CD14-positive monocyte (primary cell): ENCODE measurements at regions not wholly inside any gene's neighbourhood (a gene's known extent, or its start where the extent isn't known, plus 50 kb on each side); places are given as distances from the start of the nearest gene placed in this dataset.

Experiments
- DNase-seq, 3 donors: peaks; one replicate each; pipeline ENCODE4 v3.0.0-alpha.2; 2011 to 2022
- H2AFZ ChIP-seq: 2 replicates; pipeline ENCODE4 v1.6.0; 2012; ENCODE audit warnings: mild to moderate bottlenecking, low read depth, low read length, inconsistent platforms; ENCODE audit not compliant: insufficient read depth, poor library complexity, severe bottlenecking
- H3K27ac ChIP-seq, 2 donors: 1 replicate in 1 of 2; 2 replicates in 1 of 2; pipeline ENCODE4 v1.5.1; 2012 to 2013; ENCODE audit warnings: low read length in 2 of 2, control low read depth in 1 of 2, inconsistent platforms in 1 of 2, low read depth in 1 of 2, mild to moderate bottlenecking in 1 of 2
- H3K27me3 ChIP-seq, 2 donors: one replicate each; pipeline versions ENCODE4 v1.6.0 to v1.6.1; 2011 to 2013; ENCODE audit warnings: low read length in 2 of 2; ENCODE audit not compliant: control insufficient read depth in 2 of 2, insufficient read depth in 2 of 2
- H3K36me3 ChIP-seq, 2 donors: replicated peaks in 1 of 2; 1 replicate in 1 of 2; 2 replicates in 1 of 2; pipeline versions ENCODE4 v1.5.1 to v1.6.1; 2012 to 2013; ENCODE audit warnings: low read length in 2 of 2, control low read depth in 1 of 2, inconsistent platforms in 1 of 2, mild to moderate bottlenecking in 1 of 2; ENCODE audit not compliant: insufficient read depth in 2 of 2, control insufficient read depth in 1 of 2
- H3K4me1 ChIP-seq, 2 donors: 1 replicate in 1 of 2; 2 replicates in 1 of 2; pipeline versions ENCODE4 v1.5.1 to v1.6.1; 2012 to 2013; ENCODE audit warnings: low read length in 2 of 2, control low read depth in 1 of 2, inconsistent platforms in 1 of 2, mild to moderate bottlenecking in 1 of 2, moderate library complexity in 1 of 2; ENCODE audit not compliant: insufficient read depth in 2 of 2, control insufficient read depth in 1 of 2
- H3K4me2 ChIP-seq: replicated peaks from 2 replicates; pipeline ENCODE3; 2012; ENCODE audit warnings: low read length, moderate library complexity, mild to moderate bottlenecking; ENCODE audit not compliant: poor library complexity, severe bottlenecking; ENCODE audit errors: extremely low read depth
- H3K4me3 ChIP-seq, 3 experiments: fragments of 200-600 bp in 1 of 3; sonication (generic) in 1 of 3; replicated peaks in 1 of 3; 1 replicate in 2 of 3; 2 replicates in 1 of 3; pipeline ENCODE4 v1.5.1; 2011 to 2013; ENCODE audit warnings: low read length in 3 of 3, mild to moderate bottlenecking in 3 of 3, control low read depth in 2 of 3, low read depth in 2 of 3, inconsistent platforms in 1 of 3, moderate library complexity in 1 of 3
- H3K79me2 ChIP-seq: 2 replicates; pipeline ENCODE4 v1.6.0; 2012; ENCODE audit warnings: mild to moderate bottlenecking, control low read depth, inconsistent platforms, low read length, moderate library complexity; ENCODE audit not compliant: insufficient read depth
- H3K9ac ChIP-seq: 2 replicates; pipeline ENCODE4 v1.6.0; 2017; ENCODE audit warnings: low read length, mild to moderate bottlenecking; ENCODE audit not compliant: insufficient read depth, poor library complexity, severe bottlenecking
- H3K9me3 ChIP-seq, 2 donors: replicated peaks in 1 of 2; 1 replicate in 1 of 2; 2 replicates in 1 of 2; pipeline versions ENCODE4 v1.5.1 to v1.6.1; 2012 to 2013; ENCODE audit warnings: low read length in 2 of 2, control low read depth in 1 of 2; ENCODE audit not compliant: control insufficient read depth in 1 of 2, insufficient read depth in 1 of 2
- H4K20me1 ChIP-seq: 2 replicates; pipeline ENCODE4 v1.6.0; 2012; ENCODE audit warnings: mild to moderate bottlenecking, low read length, control low read depth, moderate library complexity; ENCODE audit not compliant: insufficient read depth
- H3K27ac Mint-ChIP-seq, 7 donors: one replicate each; pipeline ENCODE4 v1.8.0; 2020; ENCODE audit warnings: mild to moderate bottlenecking in 7 of 7, mixed read lengths in 7 of 7, moderate library complexity in 6 of 7, inconsistent platforms in 2 of 7
- H3K27me3 Mint-ChIP-seq, 3 donors: one replicate each; pipeline ENCODE4 v1.8.0; 2021 to 2022; ENCODE audit warnings: low read depth in 3 of 3, mild to moderate bottlenecking in 3 of 3, mixed read lengths in 3 of 3, moderate library complexity in 3 of 3, inconsistent platforms in 1 of 3
- H3K36me3 Mint-ChIP-seq, 2 donors: one replicate each; pipeline ENCODE4 v1.8.0; 2020; ENCODE audit warnings: mixed read lengths in 2 of 2, inconsistent platforms in 1 of 2, mild to moderate bottlenecking in 1 of 2
- H3K4me1 Mint-ChIP-seq: one replicate; pipeline ENCODE4 v1.8.0; 2020; ENCODE audit warnings: mild to moderate bottlenecking, mixed read lengths
- H3K4me3 Mint-ChIP-seq, 2 donors: one replicate each; pipeline ENCODE4 v1.8.0; 2020; ENCODE audit warnings: mild to moderate bottlenecking in 2 of 2, mixed read lengths in 2 of 2, moderate library complexity in 1 of 2
- H3K9me3 Mint-ChIP-seq, 7 donors: one replicate each; pipeline ENCODE4 v1.8.0; 2020 to 2022; ENCODE audit warnings: mixed read lengths in 7 of 7, mild to moderate bottlenecking in 6 of 7, moderate library complexity in 6 of 7, inconsistent platforms in 2 of 7
- CTCF ChIP-seq: fragments of 200-600 bp; IDR thresholded peaks from one replicate; pipeline ENCODE4 v1.8.0; 2022; ENCODE audit warnings: antibody characterized with exemption, mild to moderate bottlenecking
- WGBS: methylation state at CpG from one replicate; pipeline ENCODE4 v1.1.5; 2013; ENCODE audit warnings: missing lambda C conversion rate; ENCODE audit not compliant: insufficient coverage; 5-methylcytosine and 5-hydroxymethylcytosine counted together
- intact Hi-C, 2 donors: fragments of 100-400 bp; cut with micrococcal nuclease; formaldehyde crosslinking; loops; one replicate each; pipeline versions ENCODE4 v1.15.0 to v1.15.1; 2023

- Histone ChIP-seq H4K20me1 (no peaks in the 10 kb centered on the region), H3K9me3 (no peaks in the 10 kb centered on the region), H3K9ac (no peak overlapping the region), H3K4me1 (no peaks in the 10 kb centered on the region), H3K27ac (no peak overlapping the region), H3K4me3 (no peak overlapping the region), H2AFZ (no peak overlapping the region), H3K36me3 (no peaks in the 10 kb centered on the region), H3K27me3 (no peaks in the 10 kb centered on the region), H3K79me2 (no peaks in the 10 kb centered on the region), H3K4me2 (no peak overlapping the region)
- H3K27ac Mint-ChIP-seq, result no peak overlapping the region
- no peak for DNase-seq
- H3K4me3 Mint-ChIP-seq, result no peak overlapping the region
- H3K9me3 Mint-ChIP-seq, result peaks cover 2 to 7% (median 4%) of the 10 kb centered on the region in 7 donors
- no CpG with 5 or more reads among the region's 3 CpGs for WGBS
- intact Hi-C loops, result no loop called here
- H3K36me3 Mint-ChIP-seq, result no peaks in the 10 kb centered on the region
- TF ChIP-seq CTCF, result no peak
- no peaks in the 10 kb centered on the region for H3K27me3 Mint-ChIP-seq
- H3K4me1 Mint-ChIP-seq, result no peaks in the 10 kb centered on the region
Measured at GRCh38 chr12:93947486-93947885, 200.9 kb upstream of the PLXNC1 start.

GRCh38 chr12:93950311-93950710 lies 198.1 kb upstream of the PLXNC1 start:
- H4K20me1 ChIP-seq, result no peaks in the 10 kb centered on the region
- no peaks in the 10 kb centered on the region for H3K4me1 ChIP-seq
- Mint-ChIP-seq H3K9me3 (peaks cover 2 to 7% (median 4%) of the 10 kb centered on the region in 7 donors), H3K27me3 (no peaks in the 10 kb centered on the region), H3K36me3 (no peaks in the 10 kb centered on the region), H3K4me1 (no peaks in the 10 kb centered on the region), H3K27ac (no peak overlapping the region), H3K4me3 (no peak overlapping the region)
- no peak for TF ChIP-seq CTCF
- H2AFZ ChIP-seq, result no peak overlapping the region
- no peaks in the 10 kb centered on the region for H3K9me3 ChIP-seq
- no peak overlapping the region for H3K4me2 ChIP-seq
- no peak for DNase-seq
- no peaks in the 10 kb centered on the region for H3K79me2 ChIP-seq
- no peak overlapping the region for H3K27ac ChIP-seq
- H3K27me3 ChIP-seq, result no peaks in the 10 kb centered on the region
- H3K36me3 ChIP-seq, result no peaks in the 10 kb centered on the region
- H3K9ac ChIP-seq, result no peak overlapping the region
- H3K4me3 ChIP-seq, result no peak overlapping the region
- WGBS, result no CpG with 5 or more reads among the region's 3 CpGs
- intact Hi-C loops, result no loop called here
